Vagina (tissue), 2 donors: ENCODE measurements at regions not wholly inside any gene's neighbourhood (a gene's known extent, or its start where the extent isn't known, plus 50 kb on each side); places are given as distances from the start of the nearest gene placed in this dataset.

Source experiments
- CTCF ChIP-seq, 3 experiments: fragments of 450-650 bp in 2 of 3; fragments of 200-600 bp in 1 of 3; sonication (generic) in 1 of 3; IDR thresholded peaks; one replicate each; pipeline ENCODE4 v1.5.1; 2017 to 2019; ENCODE audit warnings: antibody characterized with exemption in 3 of 3, mild to moderate bottlenecking in 2 of 3, moderate library complexity in 2 of 3
- POLR2A ChIP-seq, 2 donors: fragments of 450-650 bp; IDR thresholded peaks; one replicate each; pipeline ENCODE4 v1.6.1; 2017; ENCODE audit warnings: antibody characterized with exemption in 2 of 2, mild to moderate bottlenecking in 2 of 2, moderate library complexity in 2 of 2
- POLR2AphosphoS5 ChIP-seq, 2 donors: sonication (generic); formaldehyde crosslinking; IDR thresholded peaks; one replicate each; pipeline ENCODE4 v1.9.0; 2017; ENCODE audit warnings: antibody characterized with exemption in 2 of 2, mild to moderate bottlenecking in 2 of 2, low read depth in 1 of 2; ENCODE audit not compliant: insufficient read depth in 1 of 2

- TF ChIP-seq CTCF (IDR thresholded peaks at IDR 0.05) (no peak), POLR2AphosphoS5 (IDR thresholded peaks at IDR 0.05; ENCODE audit: insufficient read depth in 1 of 2, low read depth in 1 of 2) (no peak), POLR2A (IDR thresholded peaks at IDR 0.05) (no peak)
Observed at GRCh38 chr1:223490256-223490655, 97.0 kb downstream of the CCDC185 start.
